GM19035 (cell line): ENCODE measurements at regions not wholly inside any gene's neighbourhood (a gene's known extent, or its start where the extent isn't known, plus 50 kb on each side); places are given as distances from the start of the nearest gene placed in this dataset.
"Not testable (repeated sequence)": the region's sequence is repeated elsewhere in the genome, so short reads cannot be mapped to it uniquely, and the experiment has no call there.

Source experiments
- ATAC-seq: cut with Tn5 transposase; IDR thresholded peaks from one replicate; pipeline ENCODE4 v1.9.1; 2021; ENCODE audit not compliant: unreplicated experiment

- ATAC-seq, result no peak
Observed at GRCh38 chr1:38512789-38513188, 346.8 kb downstream of the RRAGC start.

DNA sequence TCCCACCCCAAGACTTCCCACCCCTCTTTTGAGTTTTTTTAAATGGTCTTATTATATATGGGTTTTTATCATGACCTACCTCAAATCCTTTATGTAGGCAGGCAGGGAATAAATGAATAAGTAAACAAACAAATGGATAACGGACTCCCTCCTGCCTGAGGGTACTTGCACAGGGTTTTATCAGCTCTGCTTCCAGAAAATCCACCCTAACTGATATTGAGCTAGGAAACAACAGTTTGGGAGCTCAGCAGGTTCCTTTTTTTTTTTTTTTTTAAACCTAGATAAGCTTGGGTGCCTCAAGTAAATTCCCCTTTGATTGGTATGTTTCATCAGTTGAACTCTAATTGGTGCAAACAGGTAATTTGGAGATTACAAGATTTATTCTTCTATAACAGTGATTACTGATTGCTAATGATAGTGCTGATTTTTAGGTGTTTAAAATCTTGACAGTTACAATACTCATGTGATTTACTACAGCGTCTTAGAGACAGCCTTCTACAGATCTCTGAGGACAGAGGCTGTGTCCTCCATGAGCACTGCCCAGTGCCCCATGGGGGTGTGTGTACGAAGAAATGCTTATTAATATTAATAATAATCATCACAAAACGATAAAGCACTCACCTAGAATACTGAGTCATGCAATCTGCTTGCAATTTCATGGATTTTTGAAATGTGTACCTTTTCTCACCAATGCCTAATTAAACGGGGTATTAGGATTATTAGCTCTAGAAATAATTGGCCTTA, 347.4 kb downstream of the RRAGC start:
- ATAC-seq, result no peak

DNA sequence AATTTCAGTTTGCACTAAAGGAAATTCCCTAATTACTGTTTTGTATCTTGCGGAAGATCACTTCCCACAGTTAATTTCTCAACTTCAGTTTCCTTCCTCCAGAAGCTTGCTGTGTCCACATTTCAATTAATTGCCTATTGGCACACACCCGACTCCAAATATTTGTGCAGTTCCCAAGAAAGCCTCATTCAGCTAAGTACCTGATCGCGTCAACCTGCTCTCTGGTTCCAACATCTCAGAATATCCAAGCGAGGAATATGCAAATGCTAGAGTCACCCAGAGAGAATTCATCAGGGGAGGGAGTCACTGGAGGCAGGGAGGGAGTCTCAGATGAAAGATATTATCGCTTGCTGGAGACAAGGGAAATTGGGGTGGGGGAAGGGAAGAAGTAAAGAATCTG, 351.3 kb downstream of the RRAGC start:
- no peak for ATAC-seq

DNA sequence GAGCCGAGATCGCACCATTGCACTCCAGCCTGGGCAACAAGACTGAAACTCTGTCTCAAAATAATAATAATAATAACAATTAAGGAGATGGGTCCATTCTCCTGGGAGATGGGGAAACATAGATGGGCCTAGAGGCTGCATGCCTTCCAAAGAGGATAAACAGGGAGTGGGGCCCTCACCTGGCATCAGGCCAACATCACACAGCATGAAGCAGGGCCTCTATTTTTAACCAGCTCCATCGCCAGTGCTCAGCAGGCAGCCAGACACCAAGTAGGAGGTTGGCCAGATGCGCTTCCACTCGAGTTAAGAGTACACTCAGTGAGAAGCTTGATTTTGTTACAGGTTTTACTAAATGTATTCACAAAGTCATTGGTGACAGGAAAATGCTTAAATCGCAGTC, 352.0 kb downstream of the RRAGC start:
- no peak for ATAC-seq

DNA sequence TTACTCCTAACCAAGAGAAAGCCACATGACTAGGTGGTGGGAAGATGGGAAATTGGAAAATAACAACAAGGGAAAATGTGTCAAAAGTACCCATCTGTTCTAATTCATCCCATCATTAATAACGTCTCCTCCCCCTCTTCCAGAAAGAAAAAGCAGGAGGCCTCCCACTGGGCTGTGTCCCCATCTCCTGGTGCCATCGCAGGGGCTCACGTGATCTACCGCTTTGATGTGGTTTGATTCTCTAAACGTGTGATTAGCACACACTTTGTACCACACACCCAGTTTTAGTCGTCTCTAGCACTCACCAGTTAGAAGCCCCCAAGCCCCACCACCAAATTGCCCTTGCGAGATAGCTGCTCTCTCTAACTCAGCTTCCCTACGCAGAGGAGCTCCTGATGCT, 353.6 kb downstream of the RRAGC start:
- no peak for ATAC-seq

DNA sequence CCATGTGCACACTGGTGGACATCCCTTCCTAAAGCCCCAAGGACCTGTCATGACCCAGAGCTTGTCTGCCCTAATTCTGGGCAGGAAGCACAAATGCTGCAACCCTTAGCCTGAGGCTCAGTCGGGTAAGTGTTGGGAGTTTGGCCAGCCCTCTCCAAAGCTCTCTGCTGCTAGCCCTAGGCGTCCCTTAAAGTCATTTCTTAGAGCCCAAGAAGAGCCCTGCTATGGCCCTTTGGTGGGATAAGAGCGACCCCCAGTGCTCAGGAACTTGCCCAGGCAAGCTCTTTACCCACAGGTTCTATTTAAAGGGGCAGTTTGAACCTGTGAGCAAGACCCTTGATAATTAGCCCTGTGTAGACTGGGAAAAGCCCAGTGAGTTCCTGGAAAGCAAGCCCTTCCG, 356.8 kb downstream of the RRAGC start:
- no peak for ATAC-seq

DNA sequence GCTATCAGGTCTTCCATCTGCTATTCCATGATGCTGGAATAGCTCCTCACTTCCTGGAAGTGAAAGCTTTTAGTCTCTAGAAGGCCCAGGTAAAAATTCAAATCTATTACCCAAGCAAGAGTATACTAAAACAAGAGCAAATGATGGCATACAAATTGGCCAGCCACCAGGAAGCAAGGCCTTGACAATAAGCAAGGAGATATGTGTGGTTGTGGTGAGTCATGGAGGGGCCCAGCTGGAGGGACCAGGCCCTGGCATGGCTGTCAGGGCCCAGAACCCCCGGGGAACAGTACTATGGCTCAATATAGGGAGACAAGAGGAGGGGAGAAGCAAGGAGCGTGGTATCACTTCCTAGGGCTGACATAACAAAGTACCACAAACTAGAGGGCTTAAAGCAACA, 358.7 kb downstream of the RRAGC start:
- ATAC-seq, result no peak

- no peak for ATAC-seq
Observed at GRCh38 chr1:38500352-38500751, 359.2 kb downstream of the RRAGC start.

GRCh38 chr1:38498686-38499085, 360.9 kb downstream of the RRAGC start:
- no peak for ATAC-seq

DNA sequence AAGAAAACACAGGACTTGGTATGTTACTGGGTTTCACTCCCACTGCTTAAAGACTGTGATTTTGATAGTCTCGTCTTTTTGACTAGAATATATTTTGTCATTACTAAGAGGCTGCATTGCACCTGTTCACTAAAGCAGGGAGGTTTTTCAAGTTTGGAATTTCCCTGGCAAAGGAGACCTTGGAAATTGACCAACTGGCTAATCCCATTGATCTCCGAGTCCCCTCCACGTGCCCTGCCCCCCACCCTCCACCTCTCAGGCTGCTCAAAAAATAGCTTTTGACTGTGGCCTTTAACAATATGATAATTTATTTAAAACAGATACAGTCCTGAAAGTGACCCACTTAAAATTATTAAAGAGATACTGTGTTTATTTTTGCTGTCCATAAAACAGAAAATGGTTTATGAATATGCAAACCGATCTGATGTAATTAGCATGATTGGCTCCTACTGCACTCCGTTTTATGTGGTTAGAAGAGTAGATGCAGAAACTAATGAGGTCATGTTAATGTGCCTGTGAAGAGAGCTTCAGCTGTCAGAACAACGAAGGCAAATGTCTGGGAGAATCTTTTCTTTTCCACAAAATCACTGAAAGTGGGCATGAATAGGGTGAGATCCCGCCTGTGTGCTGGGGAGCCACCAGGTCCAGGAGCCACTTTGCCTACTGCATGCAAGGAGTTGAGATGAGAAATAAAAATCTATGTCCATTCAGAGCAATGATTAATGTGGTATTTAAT, 361.5 kb downstream of the RRAGC start:
- no peak for ATAC-seq

DNA sequence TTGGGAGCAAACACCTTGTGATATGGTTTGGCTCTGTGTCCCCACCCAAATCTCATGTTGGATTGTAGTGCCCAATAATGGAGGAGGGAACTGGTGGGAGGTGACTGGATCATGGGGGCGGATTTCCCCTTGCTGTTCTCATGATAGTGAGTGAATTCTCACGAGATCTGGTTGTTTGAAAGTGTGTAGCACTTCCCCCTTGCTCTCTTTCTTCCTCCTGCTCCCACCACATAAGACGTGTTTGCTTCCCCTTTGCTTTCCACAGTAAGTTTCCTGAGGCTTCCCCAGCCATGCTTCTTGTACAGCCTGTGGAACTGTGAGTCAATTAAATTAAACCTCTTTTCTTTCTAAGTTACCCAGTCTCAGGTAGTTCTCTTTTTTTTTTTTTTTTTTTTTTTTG, 366.3 kb downstream of the RRAGC start:
- ATAC-seq, result not testable (repeated sequence)

DNA sequence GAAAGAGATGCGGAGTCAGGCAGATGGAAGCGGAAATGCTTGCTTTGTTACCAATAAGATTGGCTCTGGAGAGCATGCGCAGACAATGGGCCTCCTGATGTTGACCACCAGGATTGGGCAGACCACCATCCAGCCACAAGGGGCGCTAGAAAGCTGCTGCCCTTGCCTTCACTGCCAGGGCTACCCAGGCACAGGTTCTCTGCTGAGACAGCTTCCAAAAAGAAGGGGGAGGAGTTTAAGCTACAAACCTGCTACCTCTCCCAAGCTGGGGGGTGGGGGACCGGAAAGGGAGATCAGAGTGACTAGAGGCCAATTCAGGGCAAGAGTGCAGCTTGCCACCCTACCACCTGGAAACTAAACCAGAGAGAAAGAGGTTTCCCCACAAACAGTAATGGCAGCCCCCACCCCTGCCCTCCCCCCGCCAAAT, 369.7 kb downstream of the RRAGC start:
- no peak for ATAC-seq

DNA sequence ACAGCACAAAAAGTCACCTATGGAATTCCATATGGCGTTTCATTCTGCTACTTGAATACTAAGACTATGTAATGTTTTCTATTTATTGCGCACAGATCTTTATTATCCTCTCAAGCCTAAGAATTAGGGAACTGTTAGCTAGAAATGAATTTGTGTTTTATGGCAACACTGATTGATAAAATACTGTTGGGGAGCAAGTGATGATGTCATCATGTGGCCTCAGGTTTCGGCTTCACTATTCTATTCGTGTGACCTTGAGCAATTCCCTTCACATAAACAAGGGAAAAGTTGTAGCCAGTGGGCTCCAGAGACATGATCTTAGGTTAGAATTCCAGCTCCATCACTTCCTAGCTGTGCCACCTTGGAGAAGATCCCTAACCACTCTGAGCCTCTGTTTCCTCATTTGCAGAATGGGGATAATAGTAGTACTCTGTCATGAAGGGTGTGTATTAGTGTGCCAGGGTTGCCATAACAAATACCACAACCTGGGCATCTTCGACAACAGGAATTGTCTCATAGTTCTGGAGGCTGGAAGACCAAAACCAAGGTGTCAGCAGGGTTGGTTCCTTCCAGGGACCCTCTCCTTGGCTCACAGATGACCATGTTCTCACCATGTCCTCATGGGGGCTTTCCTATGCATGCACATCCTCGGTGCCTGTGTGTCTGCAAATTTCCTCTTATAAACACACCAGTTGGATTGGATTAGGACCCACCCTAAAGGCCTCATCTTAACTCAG, 371.2 kb downstream of the RRAGC start:
- no peak for ATAC-seq

DNA sequence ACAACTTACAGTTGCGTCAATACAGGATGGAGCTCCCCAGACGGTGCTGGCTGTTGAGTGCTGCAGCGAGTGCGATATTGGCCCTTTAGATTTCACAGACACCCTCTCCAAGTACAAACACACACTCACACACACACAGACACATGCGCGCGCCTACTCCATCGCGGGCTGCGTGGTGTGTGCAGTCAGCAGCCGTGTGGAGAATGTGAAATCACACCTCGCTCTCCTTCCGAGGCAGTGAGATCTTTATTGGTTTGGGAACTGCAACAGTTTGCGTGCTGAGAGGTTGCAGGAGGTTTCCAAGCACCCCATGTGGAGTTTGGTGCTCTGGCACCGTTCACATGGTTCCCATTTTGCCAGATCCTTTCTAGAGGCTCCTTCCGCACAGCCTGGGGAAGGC, 372.2 kb downstream of the RRAGC start:
- ATAC-seq, result no peak

DNA sequence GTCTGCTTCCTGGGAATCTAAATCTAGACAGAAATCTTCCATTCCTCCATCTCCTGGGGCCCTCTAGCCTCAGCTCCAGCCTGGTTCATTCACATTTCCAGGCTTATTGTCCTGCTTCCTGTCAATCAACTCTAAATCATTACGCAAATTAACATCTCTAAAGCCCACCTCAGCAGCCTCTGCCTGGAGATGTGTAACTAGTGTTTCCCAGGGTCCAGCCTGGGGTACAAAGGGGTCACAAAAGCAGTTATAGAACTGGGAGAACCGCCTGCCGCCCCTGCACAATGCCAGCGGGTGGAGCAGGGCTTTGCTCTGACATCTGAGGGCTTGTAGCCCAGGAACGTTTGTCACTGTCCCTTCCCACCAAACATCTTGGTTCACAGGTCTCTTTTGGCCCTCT, 373.5 kb downstream of the RRAGC start:
- no peak for ATAC-seq

GRCh38 chr1:38481871-38482826, 377.4 kb downstream of the RRAGC start:
- ATAC-seq, result no peak

DNA sequence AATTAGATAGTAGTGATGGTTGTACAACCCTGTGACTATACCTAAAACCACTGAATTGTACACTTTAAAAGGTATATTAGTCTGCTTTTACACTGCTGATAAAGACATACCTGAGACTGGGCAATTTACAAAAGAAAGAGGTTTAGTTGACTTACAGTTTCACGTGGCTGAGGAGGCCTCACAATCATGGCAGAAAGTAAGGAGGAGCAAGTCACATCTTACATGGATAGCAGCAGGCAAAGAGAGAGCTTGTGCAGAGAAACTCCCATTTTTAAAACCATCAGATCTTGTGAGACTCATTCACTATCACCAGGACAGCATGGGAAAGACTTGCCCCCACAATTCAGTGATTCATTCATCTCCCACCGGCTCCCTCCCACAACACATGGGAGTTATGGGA, 379.9 kb downstream of the RRAGC start:
- ATAC-seq, result not testable (repeated sequence)

- no peak for ATAC-seq
Observed at GRCh38 chr1:38477811-38478210, 381.8 kb downstream of the RRAGC start.

GRCh38 chr1:38476850-38477178, 382.8 kb downstream of the RRAGC start:
- no peak for ATAC-seq

GRCh38 chr1:38476111-38476849, 383.3 kb downstream of the RRAGC start:
- no peak for ATAC-seq
